ENCODE measurements at regions not wholly inside any gene's neighbourhood (a gene's known extent, or its start where the extent isn't known, plus 50 kb on each side); places are given as distances from the start of the nearest gene placed in this dataset.

GRCh38 chr10:36738738-36739431 lies 386.5 kb upstream of the ANKRD30A start:
- H2BK20ac ChIP-seq (ENCODE audit: low read length): no peak overlapping the region
- 94% methylated on average over 4 of the region's 4 CpGs; no CpG with 5 or more reads in 1 of the 2 experiments for WGBS, 2 experiments (ENCODE audit: extremely low coverage in 1 of 2, insufficient coverage in 1 of 2, insufficient read length in 1 of 2, insufficient replicate concordance in 2 of 2, low coverage in 1 of 2, low lambda C conversion rate in 2 of 2, missing lambda C conversion rate in 1 of 2)
- no peak overlapping the region for H2BK15ac ChIP-seq (ENCODE audit: low read length)
- no peaks in the 10 kb centered on the region; a peak in 1 of 4 replicates for H3K9me3 ChIP-seq (ENCODE audit: insufficient read depth in 2 of 2, low read depth in 1 of 2, low read length in 1 of 2)
- no peak overlapping the region for H2AK5ac ChIP-seq (ENCODE audit: low read depth, low read length)
- H3K18ac ChIP-seq (ENCODE audit: extremely low read depth, low read length): no peak overlapping the region
- H3K56ac ChIP-seq (replicated peaks; ENCODE audit: insufficient read length, low read depth, low read length): no peak overlapping the region
- H2BK12ac ChIP-seq (ENCODE audit: low read depth, low read length): no peak overlapping the region
- DNase-seq (ENCODE audit: low read depth in 1 of 2, low spot score in 2 of 2) (no peak), FAIRE-seq (no peak)
- H3K4me1 ChIP-seq (replicated peaks in 1 of 4; ENCODE audit: control insufficient read depth in 3 of 4, insufficient read depth in 4 of 4, low read length in 3 of 4): no peaks in the 10 kb centered on the region
- H4K5ac ChIP-seq (ENCODE audit: insufficient read length, low read depth, low read length): no peak overlapping the region
- no peak overlapping the region for H3K14ac ChIP-seq (ENCODE audit: insufficient read length)
- H3K4me3 ChIP-seq (ENCODE audit: extremely low read depth in 1 of 4, insufficient read depth in 2 of 4, low read depth in 3 of 4, low read length in 4 of 4): no peak overlapping the region
- no peak overlapping the region for H2BK120ac ChIP-seq (replicated peaks; ENCODE audit: low read depth, low read length)
- H3K27ac ChIP-seq (ENCODE audit: low read depth, low read length): no peak overlapping the region
- ChIA-PET CTCF (ENCODE audit: partially characterized antibody) (no interaction called here), POLR2A (ENCODE audit: partially characterized antibody) (no interaction called here)
- no peak overlapping the region for H2AFZ ChIP-seq (ENCODE audit: low read length)
- no peaks in the 10 kb centered on the region for H4K20me1 ChIP-seq (replicated peaks in 1 of 2; ENCODE audit: control insufficient read depth in 1 of 2, insufficient read depth in 2 of 2, low read length in 2 of 2)
- H3K79me2 ChIP-seq (ENCODE audit: control insufficient read depth in 1 of 2, insufficient read depth in 2 of 2, low read length in 2 of 2): no peaks in the 10 kb centered on the region
- H3K4ac ChIP-seq (replicated peaks; ENCODE audit: insufficient read length, low read depth, low read length): no peak overlapping the region
- no peaks in the 10 kb centered on the region for H3K79me1 ChIP-seq (ENCODE audit: low read depth, low read length)
- H3K23ac ChIP-seq (ENCODE audit: insufficient read length): no peak overlapping the region
- no peaks in the 10 kb centered on the region; the same call in 1 of the 2 replicates for H3K23me2 ChIP-seq (ENCODE audit: low read depth, low read length)
- H3K9ac ChIP-seq (replicated peaks in 1 of 4; ENCODE audit: extremely low read depth in 1 of 4, low read depth in 3 of 4, low read length in 3 of 4): no peak overlapping the region
- H3K4me2 ChIP-seq (ENCODE audit: insufficient read depth in 1 of 2, low read depth in 2 of 2, low read length in 2 of 2): no peak overlapping the region
- no peak overlapping the region for H4K8ac ChIP-seq (ENCODE audit: extremely low read depth, insufficient read depth, low read length)
- TF ChIP-seq EGR1 (IDR thresholded peaks at IDR 0.05; ENCODE audit: borderline replicate concordance, low read depth, low read length) (no peak), E2F6 (IDR thresholded peaks at IDR 0.05) (no peak), HDAC6 (IDR thresholded peaks at IDR 0.05; ENCODE audit: low read depth, low read length) (no peak), SIRT6 (IDR thresholded peaks at IDR 0.05; ENCODE audit: low read length) (no peak), NANOG (IDR thresholded peaks at IDR 0.05; ENCODE audit: insufficient read depth, low read depth, low read length, poor library complexity, severe bottlenecking) (no peak)
- H2BK5ac ChIP-seq (ENCODE audit: low read depth, low read length): no peak overlapping the region
- H4K91ac ChIP-seq (replicated peaks; ENCODE audit: insufficient read length, low read length): no peak overlapping the region
- no peaks in the 10 kb centered on the region for H3K36me3 ChIP-seq (ENCODE audit: control insufficient read depth in 2 of 4, insufficient read depth in 4 of 4, low read length in 3 of 4)
- H3K27me3 ChIP-seq (replicated peaks in 1 of 4; ENCODE audit: control insufficient read depth in 3 of 4, extremely low read depth in 1 of 4, insufficient read depth in 3 of 4, low read length in 3 of 4): no peaks in the 10 kb centered on the region
